ENCODE measurements at regions not wholly inside any gene's neighbourhood (a gene's known extent, or its start where the extent isn't known, plus 50 kb on each side); places are given as distances from the start of the nearest gene placed in this dataset.

- H3K9me3 ChIP-seq (ENCODE audit: control insufficient read depth, insufficient read depth, low read length) = no peaks in the 10 kb centered on the region
- peak overlapping the region; percentile 58 for H3K4me3 ChIP-seq (ENCODE audit: low read depth, low read length)
- CTCF ChIA-PET = interaction anchor here (3.0 kb wide), 1 partner anchor 68 kb away, joined by 12 read pairs; no protein-coding TSS in a partner anchor
- TF ChIP-seq CTCF (IDR thresholded peaks at IDR 0.05; ENCODE audit: low read depth, low read length) = no peak
- POLR2A ChIA-PET = interaction anchor here (0.9 to 1.1 kb wide), 2 partner anchors 106 to 127 kb away, joined by 3 to 10 read pairs; no protein-coding TSS in a partner anchor
- DNase-seq (ENCODE audit: low read depth, low spot score) = no peak
- H3K27ac ChIP-seq (ENCODE audit: low read depth, low read length) = peak overlapping the region; percentile 11
- H3K27me3 ChIP-seq (ENCODE audit: control insufficient read depth, insufficient read depth, low read length) = no peaks in the 10 kb centered on the region
Observed at GRCh38 chr11:121723246-121723741, 270.5 kb upstream of the SORL1-AS1 start.

- Histone ChIP-seq H3K27me3 (ENCODE audit: control insufficient read depth, insufficient read depth, low read length) (no peaks in the 10 kb centered on the region), H3K27ac (ENCODE audit: low read depth, low read length) (peak overlapping the region; percentile 83), H3K4me3 (ENCODE audit: low read depth, low read length) (peak overlapping the region; percentile 58), H3K9me3 (ENCODE audit: control insufficient read depth, insufficient read depth, low read length) (no peaks in the 10 kb centered on the region)
- no peak for TF ChIP-seq CTCF (IDR thresholded peaks at IDR 0.05; ENCODE audit: low read depth, low read length)
- DNase-seq (ENCODE audit: low read depth, low spot score) = peak; percentile 76
- POLR2A ChIA-PET = interaction anchor here (0.6 to 1.1 kb wide), 5 partner anchors 23 to 378 kb away, joined by 3 to 10 read pairs (median 3); no protein-coding TSS in a partner anchor
- CTCF ChIA-PET = interaction anchor here (0.7 to 3.0 kb wide), 3 partner anchors 60 to 383 kb away, joined by 3 to 12 read pairs (median 6); no protein-coding TSS in a partner anchor
Observed at GRCh38 chr11:121722431-121723245, 269.9 kb upstream of the SORL1-AS1 start.

GRCh38 chr11:121721961-121722360 lies 269.2 kb upstream of the SORL1-AS1 start:
- Histone ChIP-seq H3K9me3 (ENCODE audit: control insufficient read depth, insufficient read depth, low read length) (no peaks in the 10 kb centered on the region), H3K27ac (ENCODE audit: low read depth, low read length) (peak overlapping the region; percentile 77), H3K4me3 (ENCODE audit: low read depth, low read length) (peak overlapping the region; percentile 58; the same call in 1 of the 2 replicates), H3K27me3 (ENCODE audit: control insufficient read depth, insufficient read depth, low read length) (no peaks in the 10 kb centered on the region)
- CTCF ChIA-PET = interaction anchor here (3.0 kb wide), 1 partner anchor 67 kb away, joined by 12 read pairs; no protein-coding TSS in a partner anchor
- no peak for TF ChIP-seq CTCF (IDR thresholded peaks at IDR 0.05; ENCODE audit: low read depth, low read length)
- POLR2A ChIA-PET = interaction anchor here (0.6 to 0.8 kb wide), 3 partner anchors 24 to 348 kb away, joined by 3 to 5 read pairs (median 4); no protein-coding TSS in a partner anchor
- no peak for DNase-seq (ENCODE audit: low read depth, low spot score)

GRCh38 chr11:121721448-121721847 lies 268.7 kb upstream of the SORL1-AS1 start:
- Histone ChIP-seq H3K27me3 (ENCODE audit: control insufficient read depth, insufficient read depth, low read length) (no peaks in the 10 kb centered on the region), H3K9me3 (ENCODE audit: control insufficient read depth, insufficient read depth, low read length) (no peaks in the 10 kb centered on the region), H3K27ac (ENCODE audit: low read depth, low read length) (no peak overlapping the region), H3K4me3 (ENCODE audit: low read depth, low read length) (no peak overlapping the region)
- DNase-seq (ENCODE audit: low read depth, low spot score) = no peak
- ChIA-PET POLR2A (interaction anchor here (0.6 kb wide), 1 partner anchor 349 kb away, joined by 4 read pairs; no protein-coding TSS in a partner anchor), CTCF (interaction anchor here (3.0 kb wide), 1 partner anchor 66 kb away, joined by 12 read pairs; no protein-coding TSS in a partner anchor)
- no peak for TF ChIP-seq CTCF (IDR thresholded peaks at IDR 0.05; ENCODE audit: low read depth, low read length)

- H3K4me3 ChIP-seq (ENCODE audit: low read depth, low read length) = no peak overlapping the region
- no peaks in the 10 kb centered on the region for H3K9me3 ChIP-seq (ENCODE audit: control insufficient read depth, insufficient read depth, low read length)
- ChIA-PET CTCF (no interaction called here), POLR2A (no interaction called here)
- H3K27ac ChIP-seq (ENCODE audit: low read depth, low read length) = no peak overlapping the region
- no peak for TF ChIP-seq CTCF (IDR thresholded peaks at IDR 0.05; ENCODE audit: low read depth, low read length)
- no peaks in the 10 kb centered on the region for H3K27me3 ChIP-seq (ENCODE audit: control insufficient read depth, insufficient read depth, low read length)
- no peak for DNase-seq (ENCODE audit: low read depth, low spot score)
Observed at GRCh38 chr11:121717296-121717695, 264.5 kb upstream of the SORL1-AS1 start.
